HG03196 (cell line): ENCODE measurements at regions not wholly inside any gene's neighbourhood (a gene's known extent, or its start where the extent isn't known, plus 50 kb on each side); places are given as distances from the start of the nearest gene placed in this dataset.

Experiments used
- ATAC-seq: cut with Tn5 transposase; IDR thresholded peaks from one replicate; pipeline ENCODE4 v1.9.1; 2021; ENCODE audit not compliant: unreplicated experiment

DNA sequence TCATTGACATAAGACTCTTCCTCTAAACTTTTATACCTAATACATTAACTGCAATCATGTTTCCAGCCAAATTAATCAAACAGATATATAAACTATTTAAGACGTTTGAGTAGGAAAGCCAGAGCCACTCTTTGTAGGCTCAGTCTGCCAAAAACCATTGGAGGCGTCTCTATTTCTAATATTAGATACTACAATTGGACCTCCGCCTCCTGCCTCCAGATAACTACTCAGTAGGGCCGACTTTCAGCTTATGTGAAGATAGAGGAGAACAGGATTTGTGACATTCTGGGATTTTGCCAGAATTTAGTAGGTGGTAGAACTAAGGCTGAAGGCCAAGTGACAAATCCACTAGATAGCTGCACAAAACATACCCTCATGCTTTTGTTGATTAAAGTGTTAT is 463.0 kb downstream of the CETN3 start:
- ATAC-seq, result no peak

DNA sequence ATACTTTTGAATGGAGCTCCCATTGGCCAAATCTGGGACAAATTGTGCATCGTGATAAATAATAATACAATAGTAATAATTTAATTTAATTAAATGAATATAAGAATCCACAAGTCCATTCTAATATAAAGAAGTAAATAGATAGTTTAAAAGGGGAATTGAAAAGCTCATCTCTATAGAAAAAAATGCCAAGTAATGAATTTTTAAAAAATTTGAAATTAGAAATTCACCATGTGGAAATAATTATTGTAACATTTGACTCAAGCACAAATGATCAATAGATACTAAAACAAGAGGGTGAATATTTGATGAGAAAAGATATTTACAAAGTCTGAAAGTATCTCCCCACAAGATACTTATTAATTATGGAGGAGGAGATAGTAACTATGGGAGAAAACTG is 467.4 kb downstream of the CETN3 start:
- ATAC-seq, result no peak

DNA sequence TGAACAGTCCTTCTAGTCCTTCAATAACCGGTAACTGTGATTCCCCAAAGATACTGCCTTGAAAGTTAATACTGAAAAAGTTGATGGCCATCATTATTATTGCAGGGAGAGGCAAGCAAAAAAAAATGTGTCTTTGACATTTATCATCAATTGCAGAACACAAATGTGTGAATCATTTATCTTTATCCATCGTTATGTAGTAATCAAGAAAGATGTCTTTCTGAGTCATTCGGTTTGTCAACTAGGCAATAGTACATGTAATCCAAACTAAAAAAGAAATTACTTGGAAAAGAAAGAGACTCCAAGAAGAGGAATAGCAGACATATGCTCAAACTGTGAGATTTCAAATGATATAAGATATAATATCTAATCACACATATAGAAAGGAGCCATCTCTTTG is 473.0 kb downstream of the CETN3 start:
- ATAC-seq, result no peak

DNA sequence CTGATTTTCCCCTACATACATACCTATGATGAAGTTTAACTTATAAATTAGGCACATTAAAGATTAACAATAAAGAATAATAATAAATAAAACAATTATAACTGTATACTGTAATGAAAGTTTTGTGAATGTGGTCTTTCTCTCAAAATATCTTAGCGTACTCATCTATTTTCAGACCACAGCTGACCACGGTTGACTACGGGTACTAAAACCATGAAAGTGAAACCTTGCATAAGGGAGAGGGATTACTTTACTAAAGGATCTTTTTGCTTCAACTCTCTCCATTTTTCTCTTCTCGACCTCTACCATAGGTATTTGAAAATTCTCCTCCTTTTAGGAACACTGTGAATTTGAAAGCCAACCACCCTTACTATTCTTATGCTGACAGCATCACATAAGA is 475.5 kb downstream of the CETN3 start:
- no peak for ATAC-seq

DNA sequence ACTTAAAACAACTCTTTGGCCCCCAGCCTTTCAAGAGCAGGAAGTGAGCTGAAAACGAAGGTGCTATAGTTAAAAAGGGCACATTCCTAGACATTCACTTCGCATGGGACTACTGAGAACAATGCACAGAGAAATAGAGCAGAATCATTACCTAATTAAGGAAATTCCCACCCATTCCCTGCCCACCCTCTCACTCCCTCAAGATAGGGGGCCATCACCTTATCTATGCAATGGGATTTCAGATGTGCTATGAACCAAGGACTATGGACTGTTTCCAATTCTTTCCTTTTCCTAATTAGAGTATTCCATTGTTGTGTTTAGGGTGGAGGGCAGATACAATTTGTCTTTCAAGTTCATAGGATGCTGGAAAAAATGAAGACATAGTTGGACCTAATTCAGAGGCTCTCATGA is 476.8 kb downstream of the CETN3 start:
- ATAC-seq, result no peak

DNA sequence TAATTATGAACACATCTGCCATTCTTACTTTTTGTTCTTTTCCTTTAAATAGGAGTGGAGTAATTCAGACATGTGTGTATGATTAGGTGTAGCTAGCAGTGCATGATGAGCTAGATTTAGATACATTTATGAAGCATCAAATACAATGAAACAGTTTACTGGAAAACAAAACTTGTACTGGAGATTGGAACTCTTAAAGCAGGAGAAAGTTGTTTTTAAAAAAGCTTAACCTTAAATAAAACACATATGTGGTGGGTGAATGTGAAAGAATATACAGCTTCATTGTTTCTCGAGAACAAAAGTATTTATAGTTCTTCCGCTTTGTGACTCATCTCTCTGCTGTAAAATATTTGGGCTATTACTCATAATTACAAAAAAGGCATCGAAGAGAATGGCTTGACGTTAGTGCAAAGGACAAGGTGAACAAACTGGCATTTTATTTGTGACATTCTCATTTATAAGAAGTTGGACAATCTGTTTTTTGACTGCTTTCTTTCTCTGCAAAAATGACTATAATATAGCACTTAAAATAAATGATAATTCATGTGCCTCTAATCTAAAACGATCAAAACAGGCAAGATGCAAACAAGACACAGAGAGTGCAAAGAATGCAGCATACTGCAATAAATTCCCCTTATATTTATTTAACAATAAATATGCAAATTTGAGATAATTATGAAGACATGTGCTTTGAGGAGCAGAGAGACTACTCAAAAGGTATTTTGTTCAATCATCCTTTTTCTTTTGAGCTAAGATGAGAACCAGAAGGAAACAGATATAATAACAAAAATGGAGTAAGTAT is 478.8 kb downstream of the CETN3 start:
- peak; percentile 82 for ATAC-seq

DNA sequence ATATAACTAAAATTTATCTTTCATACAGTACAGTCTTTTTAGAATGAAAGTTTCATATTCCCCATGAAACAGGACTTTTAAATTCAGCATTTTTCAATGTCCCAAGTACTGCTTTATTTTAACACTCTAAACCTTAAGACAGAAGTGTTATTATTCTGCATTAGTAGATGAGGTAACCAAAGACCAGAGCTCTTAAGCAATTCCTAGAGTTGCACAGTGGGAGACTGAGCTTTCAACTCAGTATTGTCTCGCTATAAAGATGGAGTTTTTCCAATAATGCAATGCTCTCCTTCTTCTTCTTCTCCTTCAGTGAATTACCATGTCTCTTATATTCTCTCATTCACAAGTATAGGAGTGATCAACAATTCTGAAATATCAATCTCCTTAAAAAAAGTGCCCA is 479.7 kb downstream of the CETN3 start:
- no peak for ATAC-seq

DNA sequence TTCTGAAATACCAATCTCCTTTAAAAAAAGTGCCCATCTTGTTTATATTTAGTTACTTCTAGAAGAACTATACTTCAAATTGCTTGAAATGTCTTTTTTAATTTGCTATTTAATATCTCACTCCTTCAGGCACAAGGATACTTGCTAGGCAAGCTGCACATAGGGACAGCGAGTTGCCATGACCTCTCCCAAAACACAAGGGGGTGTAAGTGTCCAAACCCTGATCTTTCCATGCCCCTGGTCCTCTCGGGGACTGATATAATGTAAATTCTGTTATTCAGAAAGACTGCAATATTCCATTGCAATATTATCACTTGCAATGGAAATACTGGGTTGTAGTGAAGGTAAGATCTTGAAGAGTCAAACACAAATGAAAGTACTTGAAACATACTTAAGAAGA is 480.4 kb downstream of the CETN3 start:
- ATAC-seq, result no peak

DNA sequence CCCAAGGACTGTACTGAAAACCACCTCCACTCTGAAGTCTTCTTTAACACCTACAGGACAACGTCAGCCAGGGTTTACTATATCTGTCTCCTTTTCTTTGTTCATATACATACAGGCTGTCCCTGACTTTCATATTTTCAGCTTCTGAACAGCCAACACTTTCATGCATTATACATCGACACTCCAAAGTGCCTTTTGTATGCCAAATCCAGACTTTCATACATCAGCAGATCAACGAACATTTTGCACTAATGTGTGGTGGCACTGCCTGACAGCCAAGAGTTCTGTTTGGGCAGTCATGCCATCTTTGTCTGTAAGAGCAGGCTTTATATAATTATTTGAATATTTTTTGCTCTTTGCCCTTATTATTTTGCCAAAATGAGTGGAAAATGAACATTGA is 487.4 kb downstream of the CETN3 start:
- no peak for ATAC-seq

DNA sequence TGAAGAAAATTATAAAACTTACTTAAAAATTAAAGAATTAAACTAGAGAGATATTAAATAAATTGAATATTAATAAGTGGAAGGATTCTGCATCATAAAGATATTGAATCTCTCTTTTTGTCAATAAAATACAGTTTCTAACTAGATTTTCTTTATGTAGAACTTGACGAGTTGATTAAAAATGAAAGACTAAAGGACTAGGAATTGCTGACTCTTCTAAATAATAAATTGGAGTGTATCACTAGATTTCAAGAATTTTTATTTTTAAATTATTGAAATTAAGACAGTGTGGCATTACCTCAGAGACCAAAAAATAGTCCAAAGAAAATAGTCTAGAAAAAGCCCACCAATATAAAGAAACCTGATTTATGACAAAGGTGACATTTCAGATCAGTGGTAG is 492.4 kb downstream of the CETN3 start:
- ATAC-seq, result no peak

DNA sequence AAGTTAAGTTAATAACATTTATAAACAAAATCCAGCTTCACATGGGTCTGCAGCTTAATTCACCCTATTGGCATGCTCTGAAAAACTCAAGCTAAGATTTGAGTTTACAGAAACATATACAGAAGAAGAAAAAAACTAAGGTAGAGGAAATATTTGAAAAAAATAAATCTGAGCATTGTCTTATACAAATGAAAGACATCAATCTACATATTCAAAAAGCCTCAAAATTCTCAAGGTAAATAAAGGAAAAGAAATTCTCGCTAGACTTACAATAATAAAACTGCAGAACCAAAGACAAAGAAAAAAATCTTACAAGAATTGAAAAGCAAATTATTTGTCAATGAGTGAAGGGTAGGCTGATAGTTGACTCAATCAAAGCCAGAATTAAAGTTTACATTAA is 493.4 kb downstream of the CETN3 start:
- no peak for ATAC-seq

DNA sequence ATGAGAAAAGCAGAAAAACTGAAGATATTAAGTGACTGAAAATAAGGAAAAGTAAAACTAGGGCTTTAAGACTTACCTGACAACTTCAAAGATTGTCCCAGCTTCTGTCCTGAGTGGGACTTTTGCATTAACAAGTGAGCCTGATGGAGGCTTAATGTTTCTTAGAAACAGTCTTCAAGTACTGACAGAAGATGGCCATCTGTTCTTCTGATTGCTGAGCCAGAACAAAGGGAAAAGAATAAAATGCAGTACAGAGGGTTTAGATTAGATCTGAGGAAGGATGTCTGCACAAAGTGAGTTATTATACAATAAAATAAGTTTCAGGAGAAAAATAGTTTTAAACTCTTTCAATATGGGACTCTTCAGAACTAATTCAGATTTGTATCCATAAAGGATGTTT is 500.7 kb downstream of the CETN3 start:
- ATAC-seq, result no peak

DNA sequence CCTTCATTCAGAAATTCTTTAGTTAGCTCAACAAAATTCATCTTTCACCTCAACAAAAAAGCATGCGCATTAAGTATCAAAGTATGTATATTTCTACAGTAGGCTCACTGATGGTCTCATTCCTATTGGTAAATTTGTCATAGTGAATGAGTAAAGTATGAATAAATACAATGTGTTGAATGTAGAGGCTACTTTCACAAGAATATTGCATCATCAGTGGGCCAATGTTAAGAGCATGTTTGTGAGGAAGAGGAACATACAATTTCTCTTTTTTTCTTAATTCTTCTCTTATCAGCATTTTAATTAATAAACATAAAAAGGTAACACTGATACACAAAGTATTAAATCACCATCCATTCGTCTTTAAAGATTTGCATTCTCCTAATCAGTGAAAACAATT is 505.1 kb downstream of the CETN3 start:
- ATAC-seq, result no peak

DNA sequence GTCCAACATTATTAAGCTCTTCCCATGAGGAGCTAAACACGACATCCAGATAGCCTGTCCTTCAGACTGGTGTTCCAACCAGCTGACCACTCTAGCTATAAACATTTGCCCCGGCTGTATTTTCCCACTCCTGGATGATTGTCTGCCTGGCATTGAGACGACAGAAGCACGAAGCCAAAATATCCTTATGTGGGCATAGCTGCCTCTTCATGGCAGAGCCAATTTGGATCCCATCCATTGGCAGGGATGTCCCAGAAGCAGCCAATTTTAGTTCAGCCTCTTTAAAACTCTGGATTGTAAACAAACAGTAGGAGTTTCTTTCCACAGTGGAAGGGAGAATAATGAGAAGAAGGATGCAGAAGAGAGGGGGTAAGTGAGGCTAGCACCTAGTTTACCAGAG is 507.6 kb downstream of the CETN3 start:
- ATAC-seq, result no peak

DNA sequence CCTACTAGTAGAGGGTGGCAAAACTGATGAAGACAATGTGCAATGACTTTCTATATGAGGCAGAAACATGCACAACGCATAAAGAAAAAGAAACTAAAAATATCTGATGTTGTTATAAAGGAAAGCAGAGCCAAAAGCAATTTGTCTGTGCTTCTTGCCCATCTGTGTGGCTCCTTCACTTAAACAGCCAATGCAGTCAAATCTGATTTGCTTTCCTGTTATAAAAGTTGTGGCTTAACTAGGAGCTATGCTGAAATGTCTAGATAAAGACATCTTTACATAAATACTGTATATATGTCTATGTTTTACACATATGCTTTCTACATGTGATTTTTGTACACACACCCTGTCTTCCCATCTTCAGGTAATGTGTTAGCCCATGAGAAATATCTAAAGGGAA is 508.2 kb downstream of the CETN3 start:
- ATAC-seq, result no peak

DNA sequence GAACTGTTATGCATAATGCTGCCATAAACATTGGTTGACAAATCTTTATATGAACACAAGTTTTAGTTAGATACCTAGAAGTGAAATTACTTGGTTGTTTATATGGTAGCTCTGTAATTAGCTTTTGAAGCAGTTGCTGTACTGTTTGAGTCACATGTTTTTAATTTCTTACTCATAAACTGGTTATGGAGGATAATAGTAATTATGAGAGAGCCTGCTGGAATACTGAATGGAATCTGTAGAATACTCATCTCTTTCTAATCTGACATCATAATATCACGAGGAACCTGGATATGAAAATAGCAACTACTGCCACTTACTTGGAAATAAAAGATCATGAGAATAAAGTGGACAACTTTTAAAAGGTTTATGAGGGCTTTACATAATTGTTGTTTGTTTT is 509.2 kb downstream of the CETN3 start:
- no peak for ATAC-seq

DNA sequence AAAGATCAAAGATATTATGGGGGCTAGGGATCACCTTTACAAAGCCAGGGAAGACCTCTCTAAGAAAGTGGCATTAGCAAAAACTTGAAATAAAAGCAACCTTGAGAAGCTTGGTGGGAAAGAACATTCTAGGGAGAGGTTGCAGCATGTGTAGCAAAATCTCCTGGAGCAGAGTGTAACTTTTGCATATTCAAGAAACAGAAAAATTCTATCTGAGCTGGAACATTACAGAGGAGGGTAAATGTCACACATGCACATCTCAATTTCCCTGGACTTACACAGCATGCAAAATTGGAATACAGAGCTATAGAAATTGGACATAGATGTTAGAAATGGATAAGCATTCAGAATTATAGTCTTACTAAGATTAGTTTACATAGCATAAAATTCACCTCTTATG is 510.0 kb downstream of the CETN3 start:
- no peak for ATAC-seq

DNA sequence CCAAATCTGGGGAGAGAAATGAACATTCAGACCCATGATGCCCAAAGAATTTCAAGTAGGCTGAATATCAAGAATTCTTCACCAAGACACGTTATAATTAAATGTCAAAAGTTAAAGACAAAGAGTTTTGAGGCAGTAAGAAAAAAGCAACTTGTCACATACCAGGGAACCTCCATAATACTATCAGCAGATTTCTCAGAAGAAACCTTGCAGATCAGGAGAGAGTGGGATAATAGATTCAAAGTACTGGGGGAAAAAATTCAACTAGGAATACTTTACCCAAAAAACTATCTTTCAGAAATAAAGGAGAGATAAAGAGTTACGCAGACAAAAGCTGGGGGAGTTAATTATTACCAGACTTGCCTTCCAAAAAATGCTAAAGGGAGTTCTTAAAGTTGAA is 516.0 kb downstream of the CETN3 start:
- ATAC-seq, result no peak

DNA sequence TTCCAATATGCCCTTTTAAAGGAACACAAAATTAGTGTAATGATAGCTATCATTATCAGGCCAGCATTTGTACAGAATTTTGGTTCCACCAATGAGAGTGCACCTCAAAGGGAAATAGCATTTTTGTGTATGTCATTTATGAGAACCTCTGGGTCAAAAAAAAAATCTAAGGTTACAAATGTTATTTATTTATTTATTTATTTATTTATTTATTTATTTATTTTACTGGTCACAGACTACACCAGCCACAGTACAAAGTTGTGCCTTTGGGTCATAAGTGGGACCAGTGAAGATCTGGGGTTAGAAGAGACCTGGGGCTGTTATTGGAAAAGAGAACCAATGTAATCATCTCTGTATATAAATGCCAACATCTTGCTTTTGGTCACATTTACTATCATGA is 523.9 kb downstream of the CETN3 start:
- ATAC-seq, result no peak

DNA sequence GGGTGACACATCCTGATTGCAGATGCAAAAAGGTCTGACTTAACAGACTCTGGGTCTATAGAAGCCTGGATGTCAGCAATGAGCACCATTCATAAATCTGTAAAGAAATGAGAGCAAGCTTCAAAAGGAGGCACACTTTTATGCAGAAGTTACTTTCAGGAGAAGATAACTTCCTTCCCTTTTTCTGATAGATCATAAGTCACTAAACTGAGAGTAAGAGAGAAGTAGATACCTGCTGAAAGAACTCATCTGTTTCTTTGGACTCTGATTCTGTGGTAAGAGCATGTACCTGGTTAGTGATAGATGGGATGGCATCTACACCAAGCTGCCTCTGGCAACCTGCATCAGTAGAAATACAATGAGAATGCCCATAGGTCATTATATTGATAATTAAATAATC is 525.6 kb downstream of the CETN3 start:
- no peak for ATAC-seq

DNA sequence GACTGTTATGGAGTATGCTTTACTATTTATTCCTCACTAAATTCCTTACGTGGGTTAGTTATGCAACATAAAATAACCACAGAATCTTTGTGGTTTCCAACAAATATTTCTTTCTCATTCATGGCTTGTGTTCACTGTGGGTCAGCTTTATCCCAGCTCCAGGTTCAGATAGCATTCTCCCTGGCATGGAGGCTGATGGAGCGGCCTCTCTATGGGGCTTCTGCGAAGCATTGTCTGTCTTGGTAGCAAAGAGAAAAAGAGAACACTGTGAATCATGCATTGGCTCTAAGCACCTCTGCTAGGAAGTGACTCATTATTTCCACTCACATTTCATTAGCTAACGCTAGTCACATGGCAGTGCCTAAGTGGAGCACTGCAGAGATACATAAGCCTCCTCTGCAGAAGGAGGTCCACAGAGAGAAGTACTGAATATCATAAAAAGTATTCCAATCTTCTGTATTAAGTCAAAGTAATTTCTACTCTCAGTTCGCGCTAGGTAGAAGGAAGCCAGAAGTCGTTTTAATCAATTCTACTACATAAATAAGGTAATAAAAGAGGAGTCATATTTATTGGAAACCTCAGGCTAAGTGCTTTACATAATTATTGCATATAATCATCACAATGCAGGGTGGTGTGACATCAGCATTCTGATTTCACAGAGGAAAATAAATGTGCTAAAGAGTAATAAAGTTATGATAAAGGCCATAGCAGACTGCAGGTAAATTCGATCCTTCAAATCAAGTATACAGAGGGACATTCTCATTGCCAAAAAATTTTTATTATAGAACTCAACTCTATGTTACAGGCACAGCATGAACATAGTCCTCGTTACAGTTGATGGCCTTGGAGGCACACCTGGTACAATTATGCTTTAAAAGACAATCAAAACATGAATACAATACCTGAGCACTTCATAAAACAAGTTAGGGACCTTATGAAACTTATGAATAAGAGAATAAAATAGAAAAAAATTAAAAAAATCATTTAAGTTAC is 531.1 kb downstream of the CETN3 start:
- ATAC-seq, result no peak

DNA sequence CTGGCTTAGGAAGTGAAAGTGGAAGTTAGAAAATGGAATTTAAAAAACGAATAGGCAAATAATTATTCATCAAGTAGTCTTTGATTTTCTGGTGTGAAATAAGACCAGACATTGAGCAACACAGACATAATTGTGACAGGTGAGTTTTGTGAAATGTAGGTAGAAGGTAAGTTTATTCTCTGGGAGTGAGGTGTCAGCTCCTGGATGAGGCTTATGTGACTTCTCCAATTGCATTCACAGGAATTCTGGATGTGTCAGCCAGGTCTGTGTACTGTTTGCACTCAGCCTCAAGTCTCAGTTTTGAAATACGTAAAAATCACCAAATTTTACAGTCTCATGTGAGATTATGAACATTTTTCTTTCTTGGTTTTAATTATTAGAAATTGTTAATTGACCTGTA is 537.6 kb downstream of the CETN3 start:
- ATAC-seq, result no peak
